GM21723 (cell line): ENCODE measurements at regions not wholly inside any gene's neighbourhood (a gene's known extent, or its start where the extent isn't known, plus 50 kb on each side); places are given as distances from the start of the nearest gene placed in this dataset.

Source experiments
- ATAC-seq: cut with Tn5 transposase; IDR thresholded peaks from one replicate; pipeline ENCODE4 v1.9.1; 2021; ENCODE audit warnings: mild to moderate bottlenecking, moderate library complexity; ENCODE audit not compliant: unreplicated experiment

DNA sequence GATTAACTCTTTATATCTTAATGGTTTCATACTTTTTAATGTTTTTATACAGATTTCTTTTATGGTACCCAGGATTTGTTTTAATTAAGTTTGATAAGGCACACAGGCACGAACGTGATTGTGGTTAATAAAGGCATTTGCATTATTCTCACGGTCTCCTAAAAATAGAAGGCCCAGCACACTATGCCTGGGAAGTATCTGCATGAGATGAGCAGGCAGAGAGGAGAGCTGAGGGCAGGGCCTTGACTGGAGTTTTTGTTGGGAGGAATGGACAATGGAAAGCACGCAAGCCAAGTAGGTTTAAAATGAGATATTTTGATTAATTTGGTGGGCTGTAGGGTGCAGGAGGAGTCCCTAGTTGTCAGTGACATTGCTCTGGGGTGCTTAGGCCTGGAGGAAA, 1714.3 kb upstream of the PCDH7 start:
- no peak for ATAC-seq

DNA sequence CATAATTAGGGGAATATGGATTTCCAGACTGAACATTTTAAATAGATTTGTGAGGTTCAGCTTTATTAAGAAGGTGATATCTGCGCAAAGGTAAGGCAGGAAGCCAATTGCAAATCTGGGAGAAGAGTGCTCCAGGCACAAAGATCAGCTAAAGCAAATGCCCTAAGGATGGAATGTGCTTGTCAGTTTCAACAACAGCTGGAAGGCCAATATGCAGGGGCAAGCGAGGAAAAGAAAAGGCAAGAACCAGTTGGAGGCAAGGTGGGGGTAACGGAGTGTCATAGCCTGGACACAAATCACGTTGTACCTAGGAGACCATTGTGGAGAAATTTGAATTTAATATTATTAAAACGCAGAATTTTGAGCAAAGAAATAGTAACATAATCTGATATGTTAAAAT, 1710.3 kb upstream of the PCDH7 start:
- no peak for ATAC-seq

DNA sequence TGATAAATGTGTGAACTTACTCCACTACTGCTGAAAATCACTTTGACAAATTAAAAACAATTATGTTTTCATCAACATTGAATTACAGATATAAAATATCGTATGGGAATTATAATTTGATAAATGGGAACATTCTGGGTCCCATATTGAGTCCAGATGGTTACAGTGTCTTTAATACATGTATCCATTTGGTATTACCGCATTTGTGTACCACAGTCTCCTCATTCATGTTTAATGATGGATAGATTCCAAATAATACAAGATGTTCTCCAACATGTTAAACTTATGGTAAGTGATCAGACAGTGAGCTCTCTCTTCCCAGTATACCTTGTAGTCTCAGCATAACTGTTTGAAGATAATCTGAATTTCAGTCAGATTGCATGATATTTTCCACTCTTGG, 1706.8 kb upstream of the PCDH7 start:
- ATAC-seq: no peak

DNA sequence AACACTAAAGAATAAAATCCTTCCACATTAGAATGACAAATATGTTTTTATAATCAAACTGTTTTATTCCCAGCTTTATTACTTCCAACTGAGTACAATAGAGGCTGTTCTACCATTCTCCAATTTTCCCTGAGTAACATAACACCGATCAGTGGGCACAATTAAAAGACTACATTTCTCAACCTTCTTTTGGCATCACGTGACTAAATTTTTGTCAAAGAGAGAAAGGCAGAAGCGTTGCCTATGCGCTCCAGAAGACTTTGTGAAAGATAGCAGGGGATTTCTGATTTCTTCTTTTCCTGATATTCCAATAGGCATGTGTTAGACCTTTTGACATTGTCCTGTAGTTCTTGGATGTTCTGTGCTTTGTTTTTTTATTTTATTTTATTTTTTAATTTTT, 1705.6 kb upstream of the PCDH7 start:
- ATAC-seq: no peak

DNA sequence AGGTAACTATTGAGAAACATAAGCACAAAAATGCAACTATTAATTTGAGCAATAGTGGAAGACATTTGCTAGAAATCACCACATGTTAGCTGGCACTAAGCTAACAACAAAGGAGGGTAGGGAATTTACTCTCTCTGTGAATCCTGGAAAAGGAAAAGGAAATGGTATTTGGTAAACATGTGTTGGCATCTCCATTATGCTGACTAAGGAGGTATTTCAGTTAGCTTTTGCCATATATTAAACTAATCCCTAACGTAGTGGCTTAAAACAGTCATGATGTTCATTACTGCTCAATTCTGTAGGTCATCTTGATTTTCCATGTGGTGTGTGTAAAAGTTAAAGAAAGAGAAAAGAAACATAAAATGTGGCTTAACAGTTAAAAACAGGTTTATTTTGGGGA, 1686.5 kb upstream of the PCDH7 start:
- no peak for ATAC-seq

DNA sequence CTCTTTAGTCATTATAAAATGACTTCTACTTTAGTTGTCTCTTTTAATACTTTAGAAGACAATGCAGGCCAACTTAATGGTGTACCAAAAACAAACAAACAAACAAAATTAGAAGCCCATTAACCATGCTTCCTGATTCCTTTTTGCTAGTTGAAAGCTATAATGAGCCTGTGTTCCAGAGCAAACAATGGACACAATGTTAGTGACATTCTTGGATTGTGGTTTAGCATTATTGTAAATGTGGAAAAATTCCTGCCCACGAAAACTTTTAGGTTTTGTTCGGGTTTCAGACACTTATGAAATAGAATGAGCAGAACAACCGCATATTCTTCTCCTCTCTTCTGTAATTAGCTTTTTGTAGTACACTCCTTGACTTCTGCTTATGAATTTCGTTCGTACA, 1682.7 kb upstream of the PCDH7 start:
- ATAC-seq: no peak

DNA sequence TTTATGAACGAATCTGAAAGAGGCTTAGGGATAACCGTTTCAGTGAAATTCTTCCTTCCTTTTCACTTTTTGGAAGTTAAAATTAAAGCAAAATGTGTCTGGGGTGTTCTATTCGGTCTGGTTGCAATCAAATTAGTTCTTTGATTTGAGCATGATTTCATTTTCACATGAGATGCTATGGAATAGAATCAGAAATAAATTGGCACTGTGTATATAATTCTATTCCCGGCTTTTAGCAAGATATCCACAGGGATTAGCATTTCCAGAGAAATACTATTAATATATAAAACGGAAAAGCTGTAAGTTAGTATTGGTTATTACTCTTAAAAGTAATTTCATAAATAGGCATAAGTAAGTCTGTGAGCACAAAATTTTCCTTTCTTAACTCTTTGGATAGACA, 1676.8 kb upstream of the PCDH7 start:
- no peak for ATAC-seq

DNA sequence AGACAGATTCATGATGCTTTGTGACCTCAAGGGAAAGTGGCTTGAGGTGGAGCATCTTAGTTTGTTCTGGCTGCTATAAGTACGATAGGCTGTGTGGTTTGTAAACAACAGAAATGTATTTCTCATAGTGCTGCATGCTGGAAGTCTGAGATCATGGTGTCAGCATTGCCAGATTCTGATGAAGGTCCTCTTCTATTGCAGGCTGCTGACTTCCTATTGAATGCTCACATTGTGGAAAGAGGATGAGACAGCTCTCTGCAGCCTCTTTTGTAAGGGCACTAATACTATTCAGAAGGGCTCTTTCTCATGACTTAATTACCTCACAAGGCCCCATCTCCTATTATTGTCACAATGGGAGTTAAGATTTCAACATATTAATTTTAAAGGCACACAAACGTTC, 1674.0 kb upstream of the PCDH7 start:
- no peak for ATAC-seq

DNA sequence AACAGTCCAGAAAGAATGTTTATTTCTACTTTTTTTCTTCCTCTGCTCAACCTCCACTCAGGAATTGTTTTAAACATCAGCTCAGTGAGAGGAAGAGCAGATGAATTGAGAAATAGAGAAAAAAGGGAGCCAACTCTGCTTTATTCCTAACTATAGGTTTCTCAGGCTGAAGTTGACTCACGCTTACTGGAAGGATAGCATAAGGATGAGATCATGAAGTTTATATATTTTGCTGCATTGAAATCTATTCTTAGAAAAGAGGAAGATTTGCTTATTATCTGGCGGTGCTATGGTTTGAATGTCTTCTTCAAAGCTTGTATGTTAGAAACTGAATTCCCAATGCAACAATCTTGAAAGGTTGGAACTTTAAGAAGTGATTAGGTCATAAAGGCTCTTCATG, 1673.4 kb upstream of the PCDH7 start:
- ATAC-seq: no peak

DNA sequence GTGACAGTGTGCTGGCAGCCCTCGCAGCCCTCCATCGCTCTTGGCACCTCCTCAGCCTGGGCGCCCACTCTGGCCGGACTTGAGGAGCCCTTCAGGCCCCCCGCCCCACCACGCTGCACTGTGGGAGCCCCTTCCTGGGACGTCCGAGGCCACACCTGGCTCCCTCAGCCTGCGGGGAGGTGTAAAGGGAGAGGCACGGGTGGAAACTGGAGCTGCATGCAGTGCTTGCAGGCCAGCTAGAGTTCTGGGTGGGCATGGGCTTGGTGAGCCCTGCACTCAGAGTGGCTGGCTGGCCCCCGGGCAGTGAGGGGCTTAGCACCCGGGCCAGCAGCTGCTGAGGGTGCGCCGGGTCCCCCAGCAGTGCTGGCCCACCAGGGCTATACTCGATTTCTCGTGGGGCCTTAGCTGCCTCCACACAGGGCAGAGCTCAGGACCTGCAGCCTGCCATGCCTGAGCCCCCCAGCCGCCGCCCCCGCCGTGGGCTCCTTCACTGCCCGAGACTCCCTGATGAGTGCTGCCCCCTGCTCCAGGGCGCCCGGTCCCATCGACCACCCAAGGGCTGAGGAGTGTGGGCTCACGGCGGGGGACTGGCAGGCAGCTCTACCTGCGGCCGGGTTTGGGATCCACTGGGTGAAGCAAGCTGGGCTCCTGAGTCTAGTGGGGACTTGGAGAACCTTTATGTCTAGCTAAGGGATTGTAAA, 1672.7 kb upstream of the PCDH7 start:
- no peak for ATAC-seq

DNA sequence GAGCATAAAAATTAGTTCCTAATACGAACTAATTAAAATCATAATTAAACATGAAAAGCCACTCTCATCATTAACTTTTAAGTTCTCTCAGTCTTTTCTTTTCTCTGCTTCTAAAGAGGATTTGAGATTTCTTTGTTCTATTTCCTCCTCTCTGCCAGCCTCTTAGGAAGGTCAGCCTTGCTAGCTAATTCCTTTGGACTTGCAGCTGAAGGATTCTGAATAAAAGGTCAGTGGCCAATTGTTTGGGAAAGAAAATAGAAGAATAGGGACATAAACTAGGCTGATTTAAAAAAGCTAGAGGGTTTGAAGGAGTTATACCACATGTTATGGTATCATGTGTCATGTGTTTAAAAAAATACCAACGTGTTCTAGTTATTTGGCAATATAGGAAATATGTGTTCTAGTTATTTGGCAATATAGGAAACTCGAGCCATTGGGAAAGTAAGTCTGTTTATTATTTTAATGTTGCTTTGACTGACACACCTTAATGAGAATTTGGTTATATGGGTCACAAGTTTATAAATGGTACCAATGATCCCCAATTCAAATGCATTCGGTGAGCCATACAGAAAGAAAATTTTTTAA, 1668.7 kb upstream of the PCDH7 start:
- ATAC-seq: no peak

DNA sequence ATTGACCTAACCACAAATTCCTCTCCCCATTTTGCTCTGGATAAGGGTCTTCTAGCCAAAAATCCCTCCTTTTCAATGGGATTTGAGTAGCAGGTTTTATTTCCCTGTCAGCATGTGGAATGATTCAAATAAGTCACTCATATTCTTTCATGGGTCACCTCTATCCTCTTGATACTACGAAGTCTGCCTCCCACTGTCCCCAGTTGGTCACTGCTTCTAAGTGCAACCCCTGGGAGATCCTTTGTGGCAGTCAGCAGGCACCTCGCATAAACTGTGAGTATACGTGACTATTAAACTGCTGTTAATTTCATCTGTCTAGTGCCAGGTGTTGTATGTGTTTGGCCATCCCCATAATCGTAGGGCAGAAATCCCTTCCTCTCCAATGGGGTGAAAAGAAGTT, 1667.9 kb upstream of the PCDH7 start:
- no peak for ATAC-seq

DNA sequence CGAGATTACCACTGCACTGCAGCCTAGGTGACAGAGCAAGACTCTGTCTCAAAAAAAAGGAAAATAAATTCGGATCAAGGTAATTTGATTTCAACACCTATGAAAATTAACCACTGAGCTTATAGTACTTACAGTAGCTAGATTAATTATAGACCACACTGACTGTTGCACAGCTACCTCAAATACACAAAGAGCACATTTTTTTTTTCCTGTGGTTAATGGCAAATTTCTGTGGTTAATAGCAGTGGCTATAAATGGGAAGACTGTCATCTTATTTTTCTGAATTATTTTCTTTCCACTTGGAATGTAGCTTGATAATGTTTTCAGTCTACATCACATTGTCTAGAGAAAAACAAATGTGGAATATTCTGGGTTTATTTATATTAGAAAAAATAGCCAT, 1661.6 kb upstream of the PCDH7 start:
- no peak for ATAC-seq

DNA sequence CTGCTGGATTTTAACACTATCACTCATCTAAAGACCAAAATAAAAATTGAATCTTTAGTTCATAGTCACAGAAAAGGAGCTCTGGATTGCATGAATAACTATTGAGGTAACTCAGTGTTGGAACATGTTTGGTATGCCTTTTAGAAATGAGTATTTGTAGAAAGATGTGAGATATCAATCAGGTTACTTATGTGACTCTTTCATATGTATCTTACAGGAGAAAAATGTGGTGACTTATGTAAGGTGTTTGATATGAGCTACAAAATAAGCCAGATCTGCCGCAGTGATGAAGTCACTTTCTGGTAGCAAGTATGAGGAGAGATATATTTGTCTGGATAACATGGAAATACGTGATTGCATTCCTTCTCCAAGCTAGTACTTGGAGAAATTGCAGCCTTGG, 1653.3 kb upstream of the PCDH7 start:
- ATAC-seq: no peak

DNA sequence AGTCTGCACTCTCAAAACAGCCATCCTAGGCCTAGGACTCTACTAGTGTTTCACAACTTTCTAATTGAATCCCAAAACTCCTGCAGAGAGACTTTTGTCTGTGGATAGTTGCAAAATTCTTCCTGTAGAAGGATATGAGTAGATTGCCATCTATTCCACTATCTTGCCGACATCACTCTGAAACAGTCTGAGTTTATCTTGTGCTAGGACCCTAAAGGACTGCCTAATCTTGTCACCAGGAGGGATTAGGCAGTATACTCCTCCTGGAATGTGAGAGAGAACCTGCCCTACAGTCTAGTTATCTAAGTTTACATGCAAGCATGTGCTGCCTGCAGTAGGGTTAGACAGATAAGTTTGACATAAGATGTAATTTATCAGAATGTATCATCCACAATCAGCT, 1646.6 kb upstream of the PCDH7 start:
- ATAC-seq: no peak

DNA sequence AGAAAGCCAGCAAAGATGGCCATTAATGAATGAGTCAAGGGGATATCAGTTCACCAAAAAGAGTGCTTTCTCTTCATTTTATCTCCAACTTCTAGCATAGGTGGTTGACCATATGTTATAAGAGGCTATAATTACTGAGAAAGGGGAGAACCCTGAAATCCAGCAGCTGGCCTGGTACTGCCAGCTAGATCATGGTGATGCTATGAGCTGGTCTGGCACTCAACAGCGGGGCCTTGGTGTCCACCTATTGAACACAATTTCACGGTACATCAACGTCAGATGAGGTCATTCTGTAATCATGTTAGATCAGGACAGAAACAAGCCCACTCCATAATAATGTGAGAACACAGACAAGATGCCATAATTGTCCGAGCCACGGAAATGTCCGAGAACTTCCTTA, 1644.8 kb upstream of the PCDH7 start:
- ATAC-seq: no peak

DNA sequence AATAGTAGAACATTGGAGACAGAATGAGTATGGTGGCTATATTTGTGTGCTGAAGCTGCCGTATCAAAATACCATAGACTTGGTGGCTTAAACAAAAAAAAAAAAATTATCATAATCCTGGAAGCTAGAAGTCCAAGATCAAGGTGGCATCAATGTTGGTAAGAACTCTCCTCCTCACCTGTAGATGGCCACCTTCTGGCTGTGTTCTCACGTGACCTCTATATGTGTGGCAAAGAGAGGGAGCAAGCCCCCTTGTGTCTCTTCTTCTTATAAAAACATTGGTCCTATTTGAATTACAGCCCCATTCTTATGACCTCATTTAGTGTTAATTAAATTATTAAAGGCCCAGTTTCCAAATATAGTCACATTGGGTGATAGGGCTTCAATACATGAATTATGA, 1640.9 kb upstream of the PCDH7 start:
- no peak for ATAC-seq

DNA sequence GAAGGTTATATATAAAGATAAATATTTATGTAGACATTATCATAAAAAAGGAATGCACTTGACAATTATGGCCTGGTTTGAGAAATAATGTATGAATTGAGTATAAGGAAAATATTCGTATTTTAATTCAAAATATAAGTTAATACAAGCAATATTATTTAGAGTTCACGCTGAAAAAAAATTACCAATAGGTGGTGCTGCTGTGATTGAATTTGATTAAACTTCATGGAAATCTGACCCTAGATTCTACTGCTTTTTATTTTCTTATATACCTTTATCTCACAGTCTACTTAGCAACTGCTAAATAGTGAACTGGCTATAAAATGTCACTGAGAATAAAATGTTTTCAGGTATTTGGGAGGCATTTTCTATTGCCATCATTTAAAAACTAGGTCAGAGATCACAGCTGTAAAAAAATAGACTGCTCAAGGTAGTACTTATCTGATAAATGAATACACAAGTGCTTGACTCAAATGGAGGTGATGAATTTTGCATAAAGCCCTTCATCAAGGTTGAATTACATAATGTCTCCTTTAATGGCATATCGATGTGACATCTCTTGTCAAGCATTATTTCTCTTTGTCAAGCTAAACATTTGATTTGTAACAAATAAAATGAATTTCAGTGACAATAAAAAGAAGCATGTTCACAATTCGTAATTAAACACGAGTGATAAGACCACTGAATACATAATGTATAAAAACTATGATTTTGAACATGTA, 1638.8 kb upstream of the PCDH7 start:
- no peak for ATAC-seq

DNA sequence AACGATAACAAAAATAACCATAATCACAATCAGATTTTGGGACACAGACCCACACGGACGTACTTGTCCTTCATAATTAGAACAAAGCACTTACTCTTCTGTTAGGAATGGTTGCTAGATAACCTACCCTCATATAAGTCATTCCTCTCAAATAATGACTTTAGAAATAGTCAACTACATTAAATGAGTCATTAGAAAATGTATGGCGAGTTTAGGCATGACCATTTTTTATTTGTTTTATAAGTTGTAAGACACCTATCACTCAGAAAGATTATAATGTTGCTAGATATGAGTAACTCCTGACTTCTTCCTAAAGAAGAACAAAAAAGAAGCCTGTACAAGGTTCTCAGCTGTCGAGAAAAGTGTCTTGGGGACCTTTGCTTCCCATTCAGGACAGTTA, 1637.5 kb upstream of the PCDH7 start:
- ATAC-seq: no peak

DNA sequence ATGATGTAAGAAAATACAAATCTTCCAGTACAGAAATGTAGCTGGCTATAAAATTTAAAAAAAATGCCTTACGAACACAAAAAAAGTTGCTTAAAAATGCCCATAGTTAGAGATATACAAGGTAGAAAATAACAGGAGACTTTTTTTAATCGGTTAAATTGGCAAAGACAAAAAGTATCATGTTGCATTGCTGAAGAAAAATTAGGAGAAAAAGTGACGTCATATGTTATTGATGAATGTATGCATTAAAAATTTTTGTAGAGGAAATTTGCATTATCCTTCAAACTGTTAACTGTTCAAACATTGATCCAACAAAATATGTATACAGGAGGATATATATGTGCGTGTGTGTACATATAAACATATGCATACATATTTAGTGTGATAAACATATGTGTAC, 1634.4 kb upstream of the PCDH7 start:
- no peak for ATAC-seq

DNA sequence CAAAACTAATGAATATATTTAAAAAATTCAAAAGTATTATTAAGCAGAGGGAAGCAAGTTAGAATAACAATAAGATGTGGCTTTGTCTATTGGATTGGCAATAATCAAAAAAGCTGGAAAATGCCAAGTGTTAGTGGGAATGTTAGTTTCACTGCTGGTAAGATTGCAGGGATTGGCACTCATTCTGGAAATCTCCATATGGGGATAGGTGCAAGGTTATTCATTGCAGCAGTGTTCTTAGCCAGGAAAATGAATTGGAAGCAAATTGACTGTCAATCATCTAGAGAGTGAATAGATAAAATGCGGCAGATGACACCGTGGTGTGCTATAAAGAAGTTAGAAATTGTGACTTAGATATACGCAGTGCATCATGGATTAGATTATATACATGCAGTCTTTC, 1615.5 kb upstream of the PCDH7 start:
- no peak for ATAC-seq

DNA sequence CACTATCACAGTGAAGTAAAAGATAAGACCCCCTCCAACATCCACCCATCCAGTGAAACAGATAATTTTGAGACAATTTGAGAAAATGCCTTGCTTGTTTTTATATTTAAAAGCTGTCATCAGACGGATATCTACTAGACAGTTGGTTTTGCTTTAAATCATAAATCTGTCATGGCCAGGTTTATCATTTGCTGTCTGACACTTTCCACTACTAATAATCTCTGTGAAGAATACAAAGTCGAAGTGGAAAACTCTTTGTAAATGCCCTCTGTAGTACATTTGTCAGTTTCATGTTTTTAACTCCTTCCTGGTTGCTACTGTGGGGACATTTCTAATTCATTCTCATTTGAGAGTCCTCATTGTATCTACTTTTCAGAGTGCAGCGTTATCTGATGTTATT, 1606.2 kb upstream of the PCDH7 start:
- ATAC-seq: no peak
